Uterus (tissue), 3 donors: ENCODE measurements at regions not wholly inside any gene's neighbourhood (a gene's known extent, or its start where the extent isn't known, plus 50 kb on each side); places are given as distances from the start of the nearest gene placed in this dataset.

Experiments
- DNase-seq, 2 donors: peaks; one replicate each; pipeline ENCODE4 v3.0.0-alpha.2; 2019 to 2020
- H3K27ac ChIP-seq, 2 donors: fragments of 200-600 bp; sonication (generic); 1 replicate in 1 of 2; 2 replicates in 1 of 2; pipeline ENCODE4 v1.5.1; 2016 to 2018
- H3K27me3 ChIP-seq, 2 donors: fragments of 200-600 bp; sonication (generic); one replicate each; pipeline ENCODE4 v1.5.1; 2018 to 2019; ENCODE audit warnings: control low read depth in 1 of 2
- H3K36me3 ChIP-seq, 2 donors: fragments of 200-600 bp; sonication (generic); one replicate each; pipeline ENCODE4 v1.5.1; 2019; ENCODE audit warnings: control low read depth in 1 of 2
- H3K4me1 ChIP-seq, 2 donors: fragments of 200-600 bp; sonication (generic); one replicate each; pipeline ENCODE4 v1.5.1; 2018 to 2019; ENCODE audit warnings: control low read depth in 1 of 2
- H3K4me3 ChIP-seq, 2 donors: fragments of 200-600 bp; sonication (generic); 1 replicate in 1 of 2; 2 replicates in 1 of 2; pipeline ENCODE4 v1.5.1; 2018 to 2019; ENCODE audit warnings: mild to moderate bottlenecking in 1 of 2
- H3K9me3 ChIP-seq, 2 donors: fragments of 200-600 bp; sonication (generic); one replicate each; pipeline ENCODE4 v1.5.1; 2019; ENCODE audit warnings: control low read depth in 1 of 2
- CTCF ChIP-seq, 4 experiments: fragments of 200-600 bp in 2 of 4; fragments of 450-650 bp in 2 of 4; sonication (generic) in 2 of 4; IDR thresholded peaks; one replicate each; pipeline ENCODE4 v1.5.1; 2016 to 2019; ENCODE audit warnings: antibody characterized with exemption in 4 of 4, mild to moderate bottlenecking in 2 of 4, moderate library complexity in 1 of 4
- POLR2A ChIP-seq, 2 donors: fragments of 450-650 bp; IDR thresholded peaks; one replicate each; pipeline ENCODE4 v1.6.1; 2016; ENCODE audit warnings: antibody characterized with exemption in 2 of 2, mild to moderate bottlenecking in 1 of 2, moderate library complexity in 1 of 2
- intact Hi-C: fragments of 100-400 bp; cut with DNase I; formaldehyde crosslinking; loops from one replicate; pipeline ENCODE4 v1.15.1; 2023; ENCODE audit warnings: low total_unique reads
- donor health status: DM: yes; HTN: yes; CAD: no.

- Histone ChIP-seq H3K27me3 (no peaks in the 10 kb centered on the region), H3K4me1 (no peaks in the 10 kb centered on the region), H3K27ac (no peak overlapping the region), H3K36me3 (no peaks in the 10 kb centered on the region), H3K9me3 (no peaks in the 10 kb centered on the region), H3K4me3 (no peak overlapping the region)
- no peak for TF ChIP-seq POLR2A (IDR thresholded peaks at IDR 0.05)
- TF ChIP-seq CTCF (IDR thresholded peaks at IDR 0.05) = no peak
- no peak for DNase-seq
- intact Hi-C loops = no loop called here
These were observed 425.3 kb upstream of the TGFBR2 start for GRCh38 chr3:30181178-30181465.

DNA sequence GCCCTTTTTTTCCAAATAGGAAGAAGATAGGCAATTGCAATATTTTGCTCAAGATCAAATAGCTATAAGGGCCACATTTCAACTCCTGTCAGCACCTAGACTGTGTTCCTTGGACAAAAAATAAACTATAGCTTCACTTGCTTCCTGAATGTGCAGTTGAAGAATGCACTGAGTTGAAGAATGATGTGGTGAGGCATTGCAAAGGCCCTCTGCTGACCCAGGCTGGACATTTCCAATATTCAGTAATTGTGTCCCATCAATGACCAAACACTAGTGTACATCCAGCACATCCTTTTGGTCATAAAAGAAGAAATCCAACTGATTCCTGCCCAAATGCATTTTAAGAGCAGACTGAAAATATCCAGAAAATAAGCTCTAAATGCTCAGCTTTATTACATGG is 424.8 kb upstream of the TGFBR2 start:
- H3K9me3 ChIP-seq = no peaks in the 10 kb centered on the region
- TF ChIP-seq CTCF (IDR thresholded peaks at IDR 0.05) (no peak), POLR2A (IDR thresholded peaks at IDR 0.05) (no peak)

GRCh38 chr3:30183421-30183820 is 423.0 kb upstream of the TGFBR2 start:
- Histone ChIP-seq H3K4me1 (no peaks in the 10 kb centered on the region), H3K36me3 (no peaks in the 10 kb centered on the region), H3K27ac (no peak overlapping the region), H3K4me3 (no peak overlapping the region), H3K27me3 (no peaks in the 10 kb centered on the region), H3K9me3 (no peaks in the 10 kb centered on the region)
- no peak for DNase-seq
- intact Hi-C loops = no loop called here
- TF ChIP-seq POLR2A (IDR thresholded peaks at IDR 0.05) = no peak
- TF ChIP-seq CTCF (IDR thresholded peaks at IDR 0.05) = no peak

More for the DNA sequence above, 424.8 kb upstream of the TGFBR2 start:
- Histone ChIP-seq H3K4me1 (no peaks in the 10 kb centered on the region), H3K36me3 (no peaks in the 10 kb centered on the region), H3K4me3 (no peak overlapping the region), H3K27me3 (no peaks in the 10 kb centered on the region), H3K27ac (no peak overlapping the region)
- no peak for DNase-seq
- intact Hi-C loops = no loop called here

DNA sequence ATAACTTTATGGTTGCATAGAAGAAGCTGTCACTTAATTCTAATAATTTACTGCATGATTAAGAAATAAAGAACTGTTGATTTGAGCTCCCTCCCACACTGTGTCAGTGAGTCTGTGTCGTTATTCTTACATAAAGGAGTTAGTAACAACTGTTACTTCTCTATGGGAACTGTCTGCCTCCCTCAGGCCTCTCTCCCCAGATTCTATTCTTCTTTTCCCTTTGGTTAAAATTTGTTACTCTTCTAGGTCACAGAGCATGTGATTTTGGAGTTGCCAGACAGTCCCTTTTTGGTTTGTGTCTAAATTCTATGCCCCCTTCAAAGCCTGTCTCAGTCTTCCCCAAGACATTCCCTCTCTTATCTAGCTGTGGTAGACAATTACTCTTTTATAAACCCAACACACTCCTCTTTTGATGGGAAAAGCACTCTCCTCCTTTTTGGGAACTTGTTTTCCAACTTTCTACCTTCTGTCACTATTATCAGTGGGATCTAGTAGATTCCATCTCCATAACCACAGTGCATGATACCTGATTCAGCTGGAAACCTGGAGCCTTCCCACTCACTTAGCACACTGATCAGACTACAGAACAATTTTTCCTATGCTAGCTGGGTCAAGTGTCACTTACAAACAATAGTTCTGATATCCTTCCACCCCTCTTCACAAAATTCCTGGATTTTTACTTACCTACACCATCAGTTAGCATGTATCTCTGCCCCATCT is 422.1 kb upstream of the TGFBR2 start:
- DNase-seq = no peak
- intact Hi-C loops = no loop called here
- Histone ChIP-seq H3K36me3 (no peaks in the 10 kb centered on the region), H3K9me3 (no peaks in the 10 kb centered on the region), H3K27me3 (no peaks in the 10 kb centered on the region), H3K27ac (no peak overlapping the region), H3K4me1 (no peaks in the 10 kb centered on the region), H3K4me3 (no peak overlapping the region)
- no peak for TF ChIP-seq CTCF (IDR thresholded peaks at IDR 0.05)
- TF ChIP-seq POLR2A (IDR thresholded peaks at IDR 0.05) = no peak

- Histone ChIP-seq H3K4me3 (no peak overlapping the region), H3K4me1 (no peaks in the 10 kb centered on the region), H3K27ac (no peak overlapping the region), H3K36me3 (no peaks in the 10 kb centered on the region), H3K9me3 (no peaks in the 10 kb centered on the region), H3K27me3 (no peaks in the 10 kb centered on the region)
- no peak for TF ChIP-seq POLR2A (IDR thresholded peaks at IDR 0.05)
- TF ChIP-seq CTCF (IDR thresholded peaks at IDR 0.05) = no peak
- intact Hi-C loops = no loop called here
- DNase-seq = no peak
These were observed 420.5 kb upstream of the TGFBR2 start for GRCh38 chr3:30185872-30186271.
